ENCODE measurements at regions not wholly inside any gene's neighbourhood (a gene's known extent, or its start where the extent isn't known, plus 50 kb on each side); places are given as distances from the start of the nearest gene placed in this dataset.

- no peak for TF ChIP-seq CTCF (IDR thresholded peaks at IDR 0.05)
- TF ChIP-seq POLR2AphosphoS5 (IDR thresholded peaks at IDR 0.05): no peak
- no peak for TF ChIP-seq POLR2A (IDR thresholded peaks at IDR 0.05)
These were observed 441.9 kb upstream of the NPVF start for GRCh38 chr7:25669961-25670841.

Data from breast epithelium (tissue), 3 donors.